Stimulated activated memory B cell treated with anti-CD40 and anti-IgM and Interleukin-4, amounts not matched to agents 10 μg/mL and 1 μg/mL and 100 μg/mL, for 72 hours (primary cell): ENCODE measurements at regions not wholly inside any gene's neighbourhood (a gene's known extent, or its start where the extent isn't known, plus 50 kb on each side); places are given as distances from the start of the nearest gene placed in this dataset.
"Not testable (repeated sequence)": the region's sequence is repeated elsewhere in the genome, so short reads cannot be mapped to it uniquely, and the experiment has no call there.

ENCODE experiments used
- ATAC-seq: fragments of 150-1000 bp; cut with Tn5 transposase; 2 replicates; pipeline ENCODE4 v1.10.0; 2021
- H3K27ac Mint-ChIP-seq: one replicate; pipeline ENCODE4 v1.8.0; 2022; ENCODE audit warnings: mild to moderate bottlenecking, mixed read lengths
- H3K27me3 Mint-ChIP-seq: one replicate; pipeline ENCODE4 v1.8.0; 2022; ENCODE audit warnings: mixed read lengths
- H3K36me3 Mint-ChIP-seq: one replicate; pipeline ENCODE4 v1.8.0; 2022; ENCODE audit warnings: mixed read lengths
- H3K4me1 Mint-ChIP-seq: one replicate; pipeline ENCODE4 v1.8.0; 2022; ENCODE audit warnings: mixed read lengths
- H3K4me3 Mint-ChIP-seq: one replicate; pipeline ENCODE4 v1.8.0; 2022; ENCODE audit warnings: mild to moderate bottlenecking, moderate library complexity, mixed read lengths
- H3K9me3 Mint-ChIP-seq: one replicate; pipeline ENCODE4 v1.8.0; 2022; ENCODE audit warnings: mixed read lengths

GRCh38 chr7:28900311-28900710, 57.8 kb downstream of the TRIL start:
- Mint-ChIP-seq H3K4me3 (no peak overlapping the region), H3K27ac (no peak overlapping the region), H3K27me3 (peaks cover 47% of the 10 kb centered on the region), H3K9me3 (no peaks in the 10 kb centered on the region), H3K36me3 (no peaks in the 10 kb centered on the region), H3K4me1 (no peaks in the 10 kb centered on the region)
- no peak for ATAC-seq

GRCh38 chr7:28893888-28894287, 64.2 kb downstream of the TRIL start:
- Mint-ChIP-seq H3K4me1 (peaks cover 17% of the 10 kb centered on the region), H3K4me3 (no peak overlapping the region)
- ATAC-seq: no peak

GRCh38 chr7:28891876-28892234, 66.3 kb downstream of the TRIL start:
- H3K4me3 Mint-ChIP-seq, ATAC-seq, H3K36me3 Mint-ChIP-seq, H3K9me3 Mint-ChIP-seq, H3K27ac Mint-ChIP-seq: not testable (repeated sequence)
- Mint-ChIP-seq H3K4me1 (peaks cover 17% of the 10 kb centered on the region), H3K27me3 (peaks cover 38% of the 10 kb centered on the region)

More at GRCh38 chr7:28893888-28894287, 64.2 kb downstream of the TRIL start:
- H3K9me3 Mint-ChIP-seq: peaks cover 4% of the 10 kb centered on the region
- H3K36me3 Mint-ChIP-seq: no peaks in the 10 kb centered on the region
- H3K27ac Mint-ChIP-seq: no peak overlapping the region
- peaks cover 40% of the 10 kb centered on the region for H3K27me3 Mint-ChIP-seq

GRCh38 chr7:28891192-28891875, 66.8 kb downstream of the TRIL start:
- Mint-ChIP-seq H3K9me3 (peaks cover 4% of the 10 kb centered on the region), H3K4me3 (no peak overlapping the region), H3K27ac (no peak overlapping the region), H3K27me3 (peaks cover 42% of the 10 kb centered on the region), H3K4me1 (peaks cover 17% of the 10 kb centered on the region), H3K36me3 (no peaks in the 10 kb centered on the region)
- ATAC-seq: no peak

- ATAC-seq: peak; percentile 64
- H3K4me3 Mint-ChIP-seq: no peak overlapping the region
- peaks cover 4% of the 10 kb centered on the region for H3K9me3 Mint-ChIP-seq
- peaks cover 17% of the 10 kb centered on the region for H3K4me1 Mint-ChIP-seq
- H3K36me3 Mint-ChIP-seq: no peaks in the 10 kb centered on the region
- no peak overlapping the region for H3K27ac Mint-ChIP-seq
- H3K27me3 Mint-ChIP-seq: peaks cover 40% of the 10 kb centered on the region
Observed at GRCh38 chr7:28890137-28890536, 68.0 kb downstream of the TRIL start.

- Mint-ChIP-seq H3K4me3 (no peak overlapping the region), H3K9me3 (peaks cover 4% of the 10 kb centered on the region), H3K27ac (no peak overlapping the region), H3K27me3 (peaks cover 42% of the 10 kb centered on the region), H3K36me3 (no peaks in the 10 kb centered on the region), H3K4me1 (peaks cover 17% of the 10 kb centered on the region)
- ATAC-seq: no peak
Observed at GRCh38 chr7:28889290-28889689, 68.8 kb downstream of the TRIL start.

- no peak for ATAC-seq
- Mint-ChIP-seq H3K4me3 (no peak overlapping the region), H3K36me3 (no peaks in the 10 kb centered on the region), H3K4me1 (peaks cover 9% of the 10 kb centered on the region), H3K9me3 (peaks cover 4% of the 10 kb centered on the region), H3K27me3 (peaks cover 52% of the 10 kb centered on the region), H3K27ac (no peak overlapping the region)
Observed at GRCh38 chr7:28885771-28886170, 72.4 kb downstream of the TRIL start.

GRCh38 chr7:28882869-28883470, 75.2 kb downstream of the TRIL start:
- peaks cover 50% of the 10 kb centered on the region for H3K27me3 Mint-ChIP-seq

GRCh38 chr7:28879105-28879504, 79.0 kb downstream of the TRIL start:
- Mint-ChIP-seq H3K36me3 (no peaks in the 10 kb centered on the region), H3K4me1 (peaks cover 11% of the 10 kb centered on the region), H3K27ac (no peak overlapping the region), H3K4me3 (no peak overlapping the region), H3K9me3 (no peaks in the 10 kb centered on the region), H3K27me3 (peaks cover 27% of the 10 kb centered on the region)
- ATAC-seq: no peak

More at GRCh38 chr7:28882869-28883470, 75.2 kb downstream of the TRIL start:
- Mint-ChIP-seq H3K4me3 (no peak overlapping the region), H3K4me1 (peaks cover 11% of the 10 kb centered on the region), H3K27ac (no peak overlapping the region), H3K36me3 (no peaks in the 10 kb centered on the region), H3K9me3 (no peaks in the 10 kb centered on the region)
- no peak for ATAC-seq

- no peak overlapping the region for H3K4me3 Mint-ChIP-seq
- ATAC-seq: no peak
- no peaks in the 10 kb centered on the region for H3K9me3 Mint-ChIP-seq
- H3K4me1 Mint-ChIP-seq: peaks cover 11% of the 10 kb centered on the region
- peaks cover 22% of the 10 kb centered on the region for H3K27me3 Mint-ChIP-seq
- no peaks in the 10 kb centered on the region for H3K36me3 Mint-ChIP-seq
- no peak overlapping the region for H3K27ac Mint-ChIP-seq
Observed at GRCh38 chr7:28878481-28878880, 79.6 kb downstream of the TRIL start.
